ENCODE measurements at regions not wholly inside any gene's neighbourhood (a gene's known extent, or its start where the extent isn't known, plus 50 kb on each side); places are given as distances from the start of the nearest gene placed in this dataset.

GRCh38 chr3:159896543-159896942, 92.1 kb upstream of the IL12A start:
- H3K4me1 ChIP-seq = no peaks in the 10 kb centered on the region
- H3K36me3 ChIP-seq (ENCODE audit: control insufficient read depth, insufficient read depth, low read length) = no peaks in the 10 kb centered on the region
- H3K79me2 ChIP-seq = no peaks in the 10 kb centered on the region
- H2AFZ ChIP-seq = no peak overlapping the region
- no peaks in the 10 kb centered on the region for H3K9me3 ChIP-seq (ENCODE audit: control insufficient read depth, low read length)
- H3K9ac ChIP-seq = no peak overlapping the region
- TF ChIP-seq CTCF (IDR thresholded peaks at IDR 0.05) = no peak
- H3K4me2 ChIP-seq (ENCODE audit: low read length) = no peak overlapping the region
- H3K27ac ChIP-seq = no peak overlapping the region
- no peak overlapping the region for H3K4me3 ChIP-seq (ENCODE audit: low read depth, low read length)
- no peaks in the 10 kb centered on the region for H3K27me3 ChIP-seq (ENCODE audit: control insufficient read depth, insufficient read depth, low read length)

GRCh38 chr3:159897331-159898075, 91.1 kb upstream of the IL12A start:
- no peaks in the 10 kb centered on the region for H3K79me2 ChIP-seq
- no peak overlapping the region for H3K4me2 ChIP-seq (ENCODE audit: low read length)
- H2AFZ ChIP-seq = no peak overlapping the region
- no peak overlapping the region for H3K27ac ChIP-seq
- no peaks in the 10 kb centered on the region for H3K27me3 ChIP-seq (ENCODE audit: control insufficient read depth, insufficient read depth, low read length)
- no peak for TF ChIP-seq CTCF (IDR thresholded peaks at IDR 0.05)
- no peaks in the 10 kb centered on the region for H3K4me1 ChIP-seq
- H3K36me3 ChIP-seq (ENCODE audit: control insufficient read depth, insufficient read depth, low read length) = no peaks in the 10 kb centered on the region
- no peak overlapping the region for H3K9ac ChIP-seq
- H3K9me3 ChIP-seq (ENCODE audit: control insufficient read depth, low read length) = no peaks in the 10 kb centered on the region
- H3K4me3 ChIP-seq (ENCODE audit: low read depth, low read length) = no peak overlapping the region

- Histone ChIP-seq H2AFZ (no peak overlapping the region), H3K27me3 (ENCODE audit: control insufficient read depth, insufficient read depth, low read length) (no peaks in the 10 kb centered on the region), H3K4me1 (no peaks in the 10 kb centered on the region), H3K9me3 (ENCODE audit: control insufficient read depth, low read length) (no peaks in the 10 kb centered on the region), H3K4me3 (ENCODE audit: low read depth, low read length) (no peak overlapping the region), H3K79me2 (no peaks in the 10 kb centered on the region), H3K36me3 (ENCODE audit: control insufficient read depth, insufficient read depth, low read length) (no peaks in the 10 kb centered on the region), H3K27ac (no peak overlapping the region), H3K9ac (no peak overlapping the region), H3K4me2 (ENCODE audit: low read length) (no peak overlapping the region)
- TF ChIP-seq CTCF (IDR thresholded peaks at IDR 0.05) = no peak
Measured at GRCh38 chr3:159898147-159898546, 90.5 kb upstream of the IL12A start.

- H3K4me3 ChIP-seq (ENCODE audit: low read depth, low read length) = no peak overlapping the region
- H3K9ac ChIP-seq = no peak overlapping the region
- no peaks in the 10 kb centered on the region for H3K27me3 ChIP-seq (ENCODE audit: control insufficient read depth, insufficient read depth, low read length)
- H3K9me3 ChIP-seq (ENCODE audit: control insufficient read depth, low read length) = no peaks in the 10 kb centered on the region
- H3K4me2 ChIP-seq (ENCODE audit: low read length) = no peak overlapping the region
- TF ChIP-seq CTCF (IDR thresholded peaks at IDR 0.05) = no peak
- no peak overlapping the region for H3K27ac ChIP-seq
- no peaks in the 10 kb centered on the region for H3K36me3 ChIP-seq (ENCODE audit: control insufficient read depth, insufficient read depth, low read length)
- H2AFZ ChIP-seq = no peak overlapping the region
- H3K4me1 ChIP-seq = no peaks in the 10 kb centered on the region
- H3K79me2 ChIP-seq = no peaks in the 10 kb centered on the region
Measured at GRCh38 chr3:159899166-159899565, 89.5 kb upstream of the IL12A start.

All from parathyroid adenoma (tissue), 2 donors.